HEK293 (cell line): ENCODE measurements at regions not wholly inside any gene's neighbourhood (a gene's known extent, or its start where the extent isn't known, plus 50 kb on each side); places are given as distances from the start of the nearest gene placed in this dataset.

Source experiments
- REPIN1 ChIP-seq: fragments of 450-650 bp; formaldehyde crosslinking; IDR thresholded peaks from 2 replicates; pipeline ENCODE4 v1.5.1; 2017; ENCODE audit warnings: missing biosample characterization, missing genetic modification characterization, low read depth
- SALL2 ChIP-seq: fragments of 450-650 bp; formaldehyde crosslinking; IDR thresholded peaks from 2 replicates; pipeline ENCODE4 v1.5.0; 2017; ENCODE audit warnings: missing biosample characterization, mild to moderate bottlenecking, missing genetic modification characterization, borderline replicate concordance
- ZNF274 ChIP-seq, 2 experiments: fragments of 200-500 bp in 1 of 2; fragments of 450-650 bp in 1 of 2; sonication (Bioruptor generic) in 1 of 2; formaldehyde crosslinking in 1 of 2; IDR thresholded peaks; 2 replicates each; pipeline versions ENCODE4 v1.5.1 to v1.6.1; 2014 to 2016; ENCODE audit warnings: borderline replicate concordance in 1 of 2, inconsistent platforms in 1 of 2, low read length in 1 of 2, missing biosample characterization in 1 of 2, missing genetic modification characterization in 1 of 2
- TF ChIP-seq, protein P1 (sequence below): fragments of 450-650 bp; formaldehyde crosslinking; IDR thresholded peaks from 2 replicates; pipeline ENCODE4 v1.5.1; 2016; ENCODE audit warnings: missing biosample characterization, missing genetic modification characterization
- TF ChIP-seq, protein P2 (sequence below): fragments of 450-650 bp; formaldehyde crosslinking; IDR thresholded peaks from 2 replicates; pipeline ENCODE4 v1.5.1; 2017; ENCODE audit warnings: missing biosample characterization, mild to moderate bottlenecking, missing genetic modification characterization, moderate library complexity

DNA sequence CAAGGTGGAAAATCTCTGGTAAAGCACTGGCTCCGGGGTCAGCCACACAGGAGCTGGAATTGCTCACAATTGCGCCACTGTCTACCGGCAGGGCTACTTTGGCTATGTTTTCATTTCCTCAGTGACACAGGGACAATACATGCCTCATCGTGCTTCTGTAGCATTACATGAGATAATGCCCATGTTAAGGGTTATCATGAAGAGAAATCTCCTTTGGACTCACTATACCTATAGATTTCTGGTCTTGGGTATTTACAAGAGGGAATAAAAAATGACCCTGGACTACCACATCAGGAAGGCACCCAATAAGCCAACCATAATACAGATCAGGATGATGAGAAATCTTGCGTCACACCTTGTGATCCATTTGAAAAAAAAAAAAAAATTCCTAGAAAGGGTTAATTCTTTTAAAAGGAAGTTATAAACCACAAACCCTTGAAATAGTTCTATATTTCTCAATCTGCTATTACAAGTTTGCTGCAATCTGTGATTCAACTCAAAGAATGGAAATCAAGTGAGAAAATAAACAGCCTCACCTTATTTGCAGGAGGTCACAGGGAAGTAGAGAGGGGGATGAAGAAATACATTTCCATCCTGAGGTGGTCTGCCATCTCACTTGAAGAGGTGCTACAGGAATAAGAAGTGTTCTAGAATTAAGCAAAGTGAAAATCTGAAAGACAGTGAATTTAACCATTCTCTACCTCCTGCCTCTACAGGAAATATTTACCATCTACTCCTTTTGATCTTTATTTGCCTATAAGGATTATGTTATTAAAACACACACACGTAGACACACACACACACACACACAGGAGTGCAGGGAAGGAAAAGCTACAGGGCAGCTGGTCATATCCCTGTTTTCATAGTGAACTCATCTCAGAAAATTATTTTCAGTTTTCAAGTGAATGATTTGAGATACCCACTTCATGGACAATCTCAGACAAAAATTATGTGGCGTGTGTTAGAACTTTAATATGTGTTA, 231.3 kb upstream of the CELF2 start:
- no peak for TF ChIP-seq ZNF274 (IDR thresholded peaks at IDR 0.05; ENCODE audit: low read length)
- no peak for TF ChIP-seq ZNF274 (tag by site-specific recombination; IDR thresholded peaks at IDR 0.05; ENCODE audit: borderline replicate concordance)
- TF ChIP-seq, protein P1, sequence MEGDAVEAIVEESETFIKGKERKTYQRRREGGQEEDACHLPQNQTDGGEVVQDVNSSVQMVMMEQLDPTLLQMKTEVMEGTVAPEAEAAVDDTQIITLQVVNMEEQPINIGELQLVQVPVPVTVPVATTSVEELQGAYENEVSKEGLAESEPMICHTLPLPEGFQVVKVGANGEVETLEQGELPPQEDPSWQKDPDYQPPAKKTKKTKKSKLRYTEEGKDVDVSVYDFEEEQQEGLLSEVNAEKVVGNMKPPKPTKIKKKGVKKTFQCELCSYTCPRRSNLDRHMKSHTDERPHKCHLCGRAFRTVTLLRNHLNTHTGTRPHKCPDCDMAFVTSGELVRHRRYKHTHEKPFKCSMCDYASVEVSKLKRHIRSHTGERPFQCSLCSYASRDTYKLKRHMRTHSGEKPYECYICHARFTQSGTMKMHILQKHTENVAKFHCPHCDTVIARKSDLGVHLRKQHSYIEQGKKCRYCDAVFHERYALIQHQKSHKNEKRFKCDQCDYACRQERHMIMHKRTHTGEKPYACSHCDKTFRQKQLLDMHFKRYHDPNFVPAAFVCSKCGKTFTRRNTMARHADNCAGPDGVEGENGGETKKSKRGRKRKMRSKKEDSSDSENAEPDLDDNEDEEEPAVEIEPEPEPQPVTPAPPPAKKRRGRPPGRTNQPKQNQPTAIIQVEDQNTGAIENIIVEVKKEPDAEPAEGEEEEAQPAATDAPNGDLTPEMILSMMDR (tag by site-specific recombination): no peak
- TF ChIP-seq SALL2: no peak
- TF ChIP-seq, protein P2, sequence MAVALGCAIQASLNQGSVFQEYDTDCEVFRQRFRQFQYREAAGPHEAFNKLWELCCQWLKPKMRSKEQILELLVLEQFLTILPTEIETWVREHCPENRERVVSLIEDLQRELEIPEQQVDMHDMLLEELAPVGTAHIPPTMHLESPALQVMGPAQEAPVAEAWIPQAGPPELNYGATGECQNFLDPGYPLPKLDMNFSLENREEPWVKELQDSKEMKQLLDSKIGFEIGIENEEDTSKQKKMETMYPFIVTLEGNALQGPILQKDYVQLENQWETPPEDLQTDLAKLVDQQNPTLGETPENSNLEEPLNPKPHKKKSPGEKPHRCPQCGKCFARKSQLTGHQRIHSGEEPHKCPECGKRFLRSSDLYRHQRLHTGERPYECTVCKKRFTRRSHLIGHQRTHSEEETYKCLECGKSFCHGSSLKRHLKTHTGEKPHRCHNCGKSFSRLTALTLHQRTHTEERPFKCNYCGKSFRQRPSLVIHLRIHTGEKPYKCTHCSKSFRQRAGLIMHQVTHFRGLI (tag by site-specific recombination): no peak
- no peak for TF ChIP-seq REPIN1 (tag by site-specific recombination)
